UCSD-AML1 (cell line): ENCODE measurements at regions not wholly inside any gene's neighbourhood (a gene's known extent, or its start where the extent isn't known, plus 50 kb on each side); places are given as distances from the start of the nearest gene placed in this dataset.

Experiments used
- DNase-seq: peaks from one replicate; lab custom pipeline; 2025; ENCODE audit not compliant: unreplicated experiment; lab: John Stamatoyannopoulos, UW

DNA sequence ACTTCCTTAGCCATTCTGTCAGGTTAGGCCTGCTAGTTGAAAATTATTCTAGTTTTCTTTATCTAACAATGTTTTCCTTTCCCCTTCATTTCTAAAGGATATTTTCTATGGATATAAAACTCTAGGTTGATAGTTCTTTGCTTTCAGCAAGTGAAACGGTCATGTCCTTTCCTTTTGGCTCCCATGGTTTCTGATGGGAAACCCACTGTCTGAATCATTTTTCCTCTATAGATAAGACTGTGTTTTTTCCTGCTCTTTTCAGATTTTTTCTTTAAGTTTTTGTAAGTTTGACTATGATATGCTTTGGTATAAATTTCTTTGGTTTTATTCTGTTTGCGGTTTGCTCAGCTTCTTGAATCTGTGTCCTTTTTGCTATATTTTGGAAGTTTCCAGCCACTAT, 800.9 kb downstream of the USP25 start:
- no peak for DNase-seq

DNA sequence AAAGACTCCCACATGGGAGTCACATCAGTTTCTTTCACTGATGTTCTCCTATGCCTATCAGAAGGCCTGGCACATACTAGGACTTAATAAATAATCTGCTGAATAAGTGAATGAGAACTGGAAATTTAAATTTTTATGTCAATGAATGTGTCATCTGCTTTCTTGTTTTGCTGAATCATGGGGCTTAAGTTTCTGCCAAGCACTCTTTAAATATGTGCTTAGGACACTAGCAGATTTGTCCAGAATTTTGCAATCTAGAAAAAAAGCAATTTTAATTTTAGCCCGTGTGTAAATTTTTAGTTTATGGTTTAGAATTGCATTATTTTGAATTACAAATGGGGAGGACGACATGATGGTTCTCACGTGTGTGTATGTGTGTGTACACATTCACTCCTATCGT, 803.1 kb downstream of the USP25 start:
- DNase-seq, result no peak

DNA sequence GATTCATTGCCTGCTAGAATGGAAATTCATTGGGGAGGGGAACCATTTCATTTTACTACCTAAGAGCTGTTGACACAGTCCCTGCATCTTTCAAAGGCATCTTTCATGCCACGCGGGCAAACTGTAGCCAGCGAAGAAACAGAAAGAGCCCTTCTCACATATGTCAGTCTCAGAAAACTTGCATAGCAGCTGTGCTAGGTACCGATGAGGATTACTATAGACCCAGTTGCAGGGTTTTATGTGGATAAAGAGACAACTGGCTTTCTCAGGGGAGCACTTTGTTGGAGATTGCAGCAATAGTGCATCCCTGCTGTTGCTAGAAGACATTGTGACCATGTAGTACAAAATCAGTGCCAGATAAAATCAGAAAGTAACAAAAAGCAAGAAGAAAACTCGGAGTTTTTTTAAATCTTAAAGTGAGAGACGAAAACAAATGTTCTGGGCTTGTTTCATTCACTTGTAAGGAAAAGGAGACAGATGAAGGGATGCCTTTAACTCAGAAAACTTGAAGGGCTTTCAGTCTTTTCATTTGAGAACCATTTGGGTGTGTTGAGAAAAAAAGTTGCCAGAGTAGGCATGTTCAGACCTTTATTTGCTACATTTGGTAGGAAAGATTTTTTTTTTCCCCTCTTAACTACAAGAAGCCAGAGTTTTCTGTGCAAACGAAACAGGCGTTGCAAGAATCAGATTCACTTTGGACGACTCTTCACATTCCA, 804.1 kb downstream of the USP25 start:
- no peak for DNase-seq

DNA sequence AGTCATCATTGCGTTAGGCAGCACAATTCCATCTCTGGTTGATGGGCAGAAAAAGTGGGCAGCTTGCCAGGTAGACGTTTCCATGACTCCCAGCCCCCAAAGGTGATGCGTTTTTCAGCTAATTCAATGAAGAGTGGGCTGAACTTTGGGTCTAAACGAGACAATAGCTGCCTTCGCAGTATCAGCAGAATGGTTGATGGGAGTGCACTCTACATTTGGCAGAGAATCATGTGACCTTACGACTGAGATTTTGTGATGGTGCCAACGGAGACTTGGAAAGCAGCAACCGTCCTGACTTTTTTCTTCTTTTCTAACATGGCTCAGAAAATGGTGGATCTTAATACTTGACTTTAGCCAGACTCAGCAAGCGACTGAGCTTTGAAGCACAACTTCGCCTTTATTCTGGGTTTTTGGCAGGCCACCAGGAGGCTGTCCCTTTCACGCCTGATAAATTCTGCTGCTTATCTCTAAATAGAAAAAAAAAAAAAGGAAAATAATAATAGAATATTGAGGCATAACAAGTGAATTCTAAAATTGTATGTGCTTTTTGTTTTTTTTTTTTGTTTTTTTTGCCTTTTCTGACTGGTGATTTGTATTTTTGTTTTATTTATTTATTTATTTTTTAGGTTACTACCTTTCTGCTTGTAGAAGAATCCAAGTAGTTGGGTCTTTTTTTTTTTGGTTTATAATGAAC, 804.8 kb downstream of the USP25 start:
- no peak for DNase-seq

DNA sequence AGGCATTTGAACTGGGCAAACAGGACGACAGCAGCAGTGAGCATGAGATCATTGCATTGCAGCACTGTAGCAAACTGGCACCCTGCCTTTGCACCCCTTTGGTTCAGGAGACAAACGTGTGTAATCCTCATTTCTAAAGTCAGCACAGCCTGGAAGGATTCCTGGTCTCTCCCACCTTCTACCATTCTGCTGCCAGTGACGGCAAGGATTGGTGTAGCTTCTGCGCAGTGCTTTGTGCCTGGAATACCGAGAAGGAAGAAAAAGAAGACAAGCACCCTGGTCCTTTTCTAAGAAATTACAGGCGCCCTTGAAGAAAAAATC, 805.3 kb downstream of the USP25 start:
- DNase-seq, result no peak

DNA sequence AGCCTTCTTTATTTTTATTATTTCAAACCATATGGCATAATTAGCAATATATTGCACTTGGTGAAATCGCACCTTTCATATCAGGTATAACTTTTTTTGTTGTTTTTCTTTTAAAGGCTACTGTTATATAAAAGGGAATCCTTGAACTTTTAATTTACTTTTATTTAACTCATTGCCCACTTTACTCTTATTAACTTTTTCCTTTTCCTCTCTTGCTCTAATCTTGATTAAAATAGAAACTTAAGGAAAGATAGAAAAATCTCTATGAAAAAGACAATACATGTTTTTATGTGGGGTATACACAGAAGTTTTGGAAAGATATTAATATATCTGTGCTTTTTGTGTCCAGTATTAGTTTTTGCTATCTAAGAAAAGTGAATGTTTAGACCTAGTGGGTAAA, 805.8 kb downstream of the USP25 start:
- DNase-seq, result no peak

DNA sequence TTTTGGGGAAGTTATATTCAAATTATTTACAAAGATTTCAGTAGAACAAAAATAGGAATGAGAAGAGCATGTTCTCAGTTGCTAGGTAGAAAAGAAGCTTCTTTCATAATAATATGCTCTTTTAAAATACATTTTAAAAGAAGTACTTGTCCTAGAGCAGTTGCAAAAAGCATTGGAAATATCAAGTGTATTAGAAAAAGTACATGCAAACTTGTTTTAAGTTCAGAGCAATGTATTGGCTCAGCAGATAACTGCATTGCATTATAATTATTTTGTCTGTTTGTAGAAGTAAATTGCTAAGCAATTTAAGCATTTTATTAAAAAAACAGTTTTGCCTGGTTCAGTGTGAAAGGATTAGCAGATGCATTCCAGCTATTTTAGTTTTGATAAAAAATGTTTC, 806.4 kb downstream of the USP25 start:
- DNase-seq, result no peak

DNA sequence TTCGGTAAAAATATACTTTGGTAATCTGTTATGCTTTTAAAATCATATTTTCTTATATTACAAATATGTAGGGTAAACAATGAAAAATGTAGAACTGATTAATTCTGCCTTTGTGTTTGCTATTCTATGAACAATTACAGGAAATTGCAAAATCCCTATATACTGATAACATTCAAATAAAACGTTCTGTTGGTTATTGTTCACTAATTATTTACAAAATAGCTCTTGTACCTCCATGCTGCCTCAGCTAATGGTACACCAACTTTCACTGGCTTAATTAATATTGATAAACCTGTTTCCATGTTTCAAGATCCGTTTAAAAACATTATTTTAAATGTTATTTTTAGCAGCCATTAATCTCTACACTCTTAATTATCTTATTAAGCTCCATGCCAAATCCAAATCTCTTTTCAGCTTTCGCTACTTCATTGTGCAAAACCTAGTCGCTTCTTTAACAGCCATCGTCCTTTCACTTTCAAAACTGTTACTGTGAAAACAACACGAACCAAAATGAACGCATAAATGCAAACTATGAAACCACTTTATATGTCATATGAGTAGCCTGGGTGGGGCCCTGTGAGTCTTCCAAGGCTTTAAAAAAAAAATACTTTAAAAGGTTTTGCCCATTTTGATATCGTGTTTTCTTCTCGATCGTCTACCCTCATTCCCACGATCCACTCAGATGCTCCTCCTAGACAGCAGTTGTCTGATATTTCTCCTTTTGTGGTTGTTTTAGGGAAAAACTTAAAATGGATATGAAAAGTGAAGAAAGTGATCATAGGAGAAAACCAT, 807.1 kb downstream of the USP25 start:
- no peak for DNase-seq

DNA sequence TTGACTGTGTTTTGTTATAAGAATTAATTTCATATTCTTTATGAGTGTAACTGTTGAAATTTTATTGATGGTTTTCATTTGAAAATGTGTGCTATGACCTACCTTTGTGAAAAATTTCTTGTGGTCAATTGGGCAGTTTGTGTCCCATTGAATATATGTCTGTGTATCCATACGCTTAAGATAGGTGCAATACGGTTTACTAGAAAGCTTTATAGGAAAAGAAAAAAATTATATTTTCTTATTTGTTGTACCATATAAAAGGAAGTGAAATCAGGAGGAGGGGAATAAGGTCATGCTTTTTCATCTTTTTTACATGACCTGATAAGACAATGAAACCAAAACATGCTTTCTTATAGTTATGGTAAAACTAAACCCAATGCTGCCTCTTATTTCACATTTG, 807.7 kb downstream of the USP25 start:
- no peak for DNase-seq

DNA sequence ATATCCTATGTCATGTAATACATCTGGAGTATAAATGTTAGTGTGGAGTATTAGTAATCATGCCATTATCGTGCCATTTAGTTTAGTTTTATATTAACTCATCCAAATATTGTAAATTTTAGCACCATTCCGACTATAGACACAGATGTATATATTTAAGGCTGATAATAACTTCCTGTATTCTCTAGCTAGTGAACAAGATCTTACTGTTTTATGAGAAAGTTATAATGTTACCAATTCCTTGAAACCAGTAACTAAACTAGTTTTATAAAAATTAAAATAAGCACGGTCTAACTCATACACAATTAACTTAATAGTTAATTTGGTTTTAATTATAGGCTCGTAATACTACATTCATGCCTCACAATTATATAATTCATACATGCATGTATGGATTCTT, 808.6 kb downstream of the USP25 start:
- no peak for DNase-seq

DNA sequence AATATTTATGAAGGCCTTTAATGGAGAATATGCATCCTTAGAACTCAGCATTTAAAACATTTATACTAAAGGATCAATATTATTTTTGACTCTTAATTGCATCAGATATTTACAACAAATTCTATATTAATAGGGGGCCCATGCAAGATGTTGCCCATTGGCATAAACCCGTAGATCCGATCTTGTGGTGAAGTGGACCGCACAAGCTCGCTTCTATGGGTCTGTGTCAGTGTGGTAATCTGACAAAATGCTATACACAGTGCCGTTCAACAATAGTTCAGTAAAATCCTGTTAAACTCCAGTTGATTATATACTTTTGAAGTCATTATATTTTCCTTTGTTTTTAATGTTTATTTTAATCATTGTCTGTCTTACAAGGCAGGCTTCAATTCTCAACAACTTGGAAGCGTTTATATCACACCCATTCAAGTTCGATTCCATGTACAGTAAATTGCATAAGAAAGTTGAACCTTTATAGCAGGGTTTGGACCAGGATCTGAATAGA, 809.2 kb downstream of the USP25 start:
- no peak for DNase-seq

DNA sequence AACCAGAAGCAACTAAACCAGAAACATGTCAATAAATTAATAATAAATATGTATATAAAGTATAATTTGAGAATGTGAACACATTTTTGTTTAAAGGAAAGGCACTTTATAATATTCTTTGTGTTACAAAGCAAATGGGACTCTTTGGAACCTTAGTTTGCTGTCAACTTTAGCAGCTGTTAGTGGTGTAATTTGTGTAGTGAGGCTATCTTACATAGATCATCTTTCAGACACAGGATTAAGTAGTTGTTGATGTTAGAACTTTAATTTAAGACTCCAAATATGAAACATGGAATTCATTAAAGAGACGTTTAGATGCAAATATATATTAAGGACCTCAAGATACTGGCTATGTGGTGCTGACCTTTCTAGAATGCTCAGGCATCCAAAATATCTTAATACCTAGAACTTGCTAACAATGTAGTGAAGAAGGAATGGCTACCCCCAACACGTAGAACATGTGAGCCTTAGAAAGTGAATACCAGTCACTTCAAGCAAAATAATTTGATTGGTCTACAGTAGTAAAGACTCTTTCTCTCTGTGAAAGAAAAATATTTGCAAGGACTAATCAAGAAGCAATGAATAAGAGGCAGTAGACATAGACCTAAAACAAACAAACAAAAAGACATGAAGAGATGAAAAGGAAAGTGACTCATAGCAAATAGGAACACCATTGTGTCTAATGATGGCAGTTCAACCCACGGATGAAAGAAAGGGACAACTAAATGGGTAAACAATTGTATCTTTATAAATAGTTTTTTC, 811.4 kb downstream of the USP25 start:
- no peak for DNase-seq

DNA sequence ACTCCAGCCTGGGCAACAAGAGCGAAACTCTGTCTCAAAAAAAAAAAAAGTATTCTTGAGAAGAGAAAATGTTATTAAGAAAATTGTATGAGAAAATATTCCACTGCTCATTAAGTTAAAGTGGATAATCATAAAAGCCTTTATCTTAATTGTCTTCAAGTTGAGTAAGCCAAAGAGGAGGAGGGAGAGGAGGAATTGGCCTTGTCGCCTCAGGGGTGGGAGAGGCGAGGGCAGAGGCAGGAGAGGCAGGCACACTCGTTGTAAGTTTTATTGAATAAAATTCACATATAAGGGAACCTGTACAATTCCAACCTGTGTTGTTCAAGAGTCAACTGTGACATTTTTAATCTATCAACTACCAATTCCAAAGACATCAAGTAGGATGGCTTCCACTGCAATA, 820.3 kb downstream of the USP25 start:
- no peak for DNase-seq

DNA sequence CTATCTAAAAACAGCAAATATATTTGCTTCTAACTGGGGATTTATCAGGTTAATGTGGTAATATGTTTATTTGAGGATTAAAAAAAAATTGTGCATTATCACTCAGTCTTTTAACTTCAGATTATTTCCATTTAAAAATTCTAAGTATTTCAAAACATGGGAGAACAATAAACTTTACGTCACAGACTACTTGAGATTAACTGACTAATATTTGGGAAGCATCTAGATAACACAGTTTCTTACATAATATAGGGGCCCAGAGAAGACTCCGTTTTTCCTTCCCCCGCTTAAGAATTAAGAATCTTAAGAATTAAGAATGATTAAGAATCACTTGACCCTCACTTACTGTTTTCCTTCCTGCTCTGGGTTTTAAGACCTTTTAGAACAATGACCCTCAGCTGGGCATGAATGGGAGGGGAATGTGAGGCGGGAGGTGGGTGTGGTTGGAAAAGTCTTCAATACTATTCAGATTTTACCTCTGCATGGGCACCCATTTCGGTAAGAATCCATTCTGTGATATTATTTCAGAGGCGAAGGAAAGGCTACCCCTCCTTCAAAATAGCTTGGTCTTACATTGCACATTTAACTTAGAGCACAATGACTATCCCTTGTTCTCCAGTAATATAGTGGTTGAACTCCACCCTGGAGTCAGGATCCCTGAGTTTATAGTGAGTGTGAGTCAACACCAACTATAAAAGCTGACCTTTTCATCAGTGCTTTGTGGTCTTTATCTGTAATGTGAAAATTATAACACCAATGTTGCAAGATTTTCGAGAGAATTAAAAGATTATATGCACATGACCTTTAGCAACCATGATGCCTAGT, 821.3 kb downstream of the USP25 start:
- DNase-seq, result no peak

DNA sequence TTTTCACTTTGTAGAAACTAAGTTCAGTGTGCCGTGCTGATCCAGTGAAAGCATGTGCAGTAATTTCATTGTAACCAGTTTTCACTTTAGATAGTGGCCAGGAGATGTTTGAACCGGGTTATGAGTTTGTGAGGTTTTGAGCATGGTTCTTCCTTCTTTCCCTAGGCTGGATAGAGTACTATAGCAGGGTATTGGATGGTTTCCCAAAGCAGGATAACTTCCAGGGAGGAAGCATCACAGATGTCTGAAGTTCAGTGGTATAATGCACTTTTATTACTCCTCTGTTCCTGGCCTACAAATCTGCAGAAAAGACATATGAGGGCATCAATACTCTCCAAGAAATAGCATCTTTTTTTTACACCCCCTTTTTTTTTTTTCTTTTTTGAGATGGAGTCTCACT, 823.1 kb downstream of the USP25 start:
- no peak for DNase-seq

DNA sequence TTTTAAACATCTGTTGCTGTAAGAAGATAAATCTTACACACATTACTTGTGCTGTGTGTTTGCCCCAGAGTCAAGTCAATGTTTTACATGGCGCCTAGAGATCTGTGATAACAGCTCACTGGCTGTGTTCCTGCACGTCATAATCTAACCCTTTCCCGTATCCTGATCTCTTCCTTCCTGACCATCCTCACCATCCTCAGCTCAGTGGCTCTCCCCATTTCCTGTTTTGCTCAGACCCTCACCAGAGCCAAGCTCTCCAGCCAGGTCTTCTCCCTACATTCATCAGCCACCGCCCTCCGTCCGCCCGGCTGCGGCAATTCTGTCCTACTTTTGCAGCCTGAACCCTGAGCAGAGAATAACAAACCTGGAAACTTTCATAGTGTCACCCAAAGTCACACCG, 824.7 kb downstream of the USP25 start:
- no peak for DNase-seq

DNA sequence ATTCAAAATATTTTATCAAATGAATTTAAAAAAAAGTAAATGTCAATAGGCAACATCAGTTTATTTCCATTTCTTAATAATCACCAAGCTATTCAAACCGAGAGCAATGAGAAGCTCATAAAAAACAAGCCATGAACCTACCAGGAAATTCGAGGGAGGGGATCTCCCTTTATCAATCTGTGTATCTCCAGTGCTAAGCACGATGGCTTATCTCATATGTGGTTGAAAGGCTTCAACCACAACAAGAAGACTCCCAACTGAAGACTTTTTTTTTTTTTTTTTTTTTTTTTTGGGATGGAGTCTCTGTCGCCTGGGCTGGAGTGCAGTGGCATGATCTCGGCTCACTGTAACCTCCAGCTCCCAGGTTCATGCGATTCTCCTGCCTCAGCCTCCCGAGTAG, 833.3 kb downstream of the USP25 start:
- no peak for DNase-seq

DNA sequence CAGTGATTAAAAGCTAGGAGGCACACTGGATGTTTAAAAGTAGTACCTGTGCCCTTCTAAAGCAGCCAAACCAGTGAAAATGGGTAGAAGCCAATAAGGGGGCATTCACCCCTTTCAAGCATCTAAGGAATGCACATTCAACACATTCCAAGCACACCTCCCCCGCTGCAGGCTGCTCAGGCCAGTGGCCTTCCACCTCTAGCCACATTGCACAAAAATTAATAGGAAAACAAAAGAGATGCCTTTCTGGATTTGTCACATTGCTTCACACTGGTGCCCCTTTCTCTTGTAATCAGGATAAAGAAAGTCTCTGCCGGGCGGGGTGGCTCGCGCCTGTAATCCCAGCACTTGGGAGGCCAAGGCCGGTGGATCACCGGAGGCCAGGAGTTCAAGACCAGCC, 834.0 kb downstream of the USP25 start:
- DNase-seq, result no peak

DNA sequence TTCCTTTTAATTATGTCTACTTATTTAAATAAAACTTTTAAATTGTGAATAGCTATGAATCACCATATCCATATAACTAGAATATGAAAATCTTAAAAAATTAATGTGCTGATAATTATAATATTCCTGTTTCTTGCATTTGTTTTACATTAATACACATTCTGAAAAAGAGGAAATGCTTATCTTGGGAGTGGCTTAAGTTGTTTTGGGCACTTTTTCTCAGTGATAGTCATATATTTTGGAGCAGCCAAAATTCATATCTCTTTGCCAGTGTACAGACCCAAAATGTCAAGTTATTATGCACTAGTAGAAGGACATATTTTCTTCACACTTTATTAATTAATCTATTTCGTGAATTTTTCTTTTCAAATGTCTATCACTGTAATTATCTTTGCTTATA, 838.5 kb downstream of the USP25 start:
- DNase-seq, result no peak

DNA sequence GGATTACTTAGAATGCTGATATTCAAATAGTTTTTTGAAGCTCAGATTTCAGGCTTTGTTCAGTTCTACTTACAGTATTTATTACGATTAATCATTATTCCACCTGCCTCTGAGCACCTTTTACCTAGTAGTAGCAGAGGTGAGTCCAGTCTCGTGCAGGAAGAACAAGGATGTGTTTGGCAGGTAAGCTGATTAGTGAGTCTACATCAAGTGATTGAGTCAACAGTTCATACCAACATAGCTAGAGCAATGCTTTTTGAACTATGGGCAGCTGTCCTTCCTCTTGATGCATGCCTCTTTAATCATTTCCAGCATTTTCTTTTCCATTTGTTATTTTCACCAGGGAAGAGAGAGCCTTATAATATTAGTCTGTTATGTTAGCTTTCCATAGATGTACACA, 838.9 kb downstream of the USP25 start:
- no peak for DNase-seq

DNA sequence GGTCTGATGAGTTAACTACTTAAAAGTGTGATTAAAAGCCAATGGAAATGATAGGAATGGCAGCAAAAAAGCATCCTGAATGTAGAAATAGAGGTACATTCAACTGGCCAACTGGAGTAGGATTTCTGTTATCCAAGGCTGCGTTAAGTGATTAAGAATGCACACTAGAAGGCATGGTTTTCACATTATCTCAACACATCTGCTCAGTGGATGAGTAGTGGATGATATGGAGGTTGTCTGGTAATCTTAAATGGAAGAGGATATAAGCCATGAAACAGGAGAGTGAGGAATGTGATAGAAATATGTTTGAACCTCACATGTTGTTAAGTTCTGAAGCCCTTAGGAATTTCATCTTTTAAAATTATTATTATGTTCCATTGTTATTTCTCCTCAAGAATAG, 839.9 kb downstream of the USP25 start:
- no peak for DNase-seq
